HG03064 (cell line): ENCODE measurements at regions not wholly inside any gene's neighbourhood (a gene's known extent, or its start where the extent isn't known, plus 50 kb on each side); places are given as distances from the start of the nearest gene placed in this dataset.

Experiments used
- ATAC-seq: cut with Tn5 transposase; IDR thresholded peaks from one replicate; pipeline ENCODE4 v1.9.1; 2021; ENCODE audit warnings: low read depth; ENCODE audit not compliant: unreplicated experiment

- ATAC-seq = no peak
Measured at GRCh38 chr2:81163583-81163982, 859.0 kb upstream of the LRRTM1 start.

DNA sequence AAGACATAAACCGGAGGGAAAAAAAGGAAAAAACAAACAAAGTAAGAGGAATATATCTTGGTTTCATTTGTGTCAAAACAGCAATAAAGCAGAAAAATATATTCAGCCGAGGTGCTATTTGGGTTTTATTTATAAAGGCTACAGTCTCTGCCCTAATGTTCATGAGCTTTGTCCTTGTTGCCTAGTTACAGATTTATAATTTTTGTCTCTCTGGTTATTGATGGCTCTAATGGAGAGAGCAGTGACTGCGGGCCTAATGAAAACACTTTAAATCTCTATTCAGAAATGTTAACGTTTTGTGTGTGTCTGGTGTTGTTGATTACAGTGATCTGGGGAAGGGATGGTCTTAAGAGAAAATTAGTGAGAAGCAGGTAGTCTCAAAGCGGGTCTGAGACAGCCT, 854.0 kb upstream of the LRRTM1 start:
- ATAC-seq = no peak

DNA sequence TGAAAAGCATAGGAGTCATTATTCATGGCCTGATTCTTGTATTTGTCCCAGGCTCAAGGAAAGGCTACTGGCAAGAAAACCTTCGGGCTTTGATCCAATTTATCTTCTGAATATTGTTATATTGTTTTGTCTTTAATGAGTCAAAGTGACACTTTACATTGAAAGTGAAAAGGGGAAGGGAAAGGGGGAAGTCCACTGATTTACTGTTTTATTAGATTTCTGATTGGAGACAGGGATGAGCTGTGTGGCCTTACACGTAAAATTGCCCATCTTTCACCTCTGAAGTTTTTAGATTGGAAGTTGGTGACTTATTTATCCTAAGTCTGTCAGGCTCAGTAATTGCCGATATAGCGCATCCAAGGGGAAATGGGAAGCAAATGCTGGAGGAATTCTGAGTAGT, 843.8 kb upstream of the LRRTM1 start:
- no peak for ATAC-seq

GRCh38 chr2:81136296-81136695, 831.7 kb upstream of the LRRTM1 start:
- no peak for ATAC-seq

DNA sequence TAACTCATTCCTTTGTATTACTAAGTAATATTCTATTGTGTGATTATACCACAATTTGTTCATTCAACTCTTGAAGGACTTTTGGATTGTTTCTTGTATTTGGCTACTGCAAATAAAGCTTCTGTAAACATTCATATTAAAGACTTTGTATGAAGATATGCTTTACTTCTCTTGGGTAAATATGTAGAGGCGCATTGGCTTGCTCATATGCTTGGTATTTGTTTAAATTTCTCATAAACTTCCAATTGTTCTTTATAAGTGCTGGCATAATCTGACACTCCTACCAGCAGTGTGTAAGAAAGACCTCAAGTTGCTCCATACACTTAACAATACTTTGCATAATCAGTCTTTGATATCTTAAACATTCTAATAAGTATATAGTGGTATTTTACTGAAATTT, 792.8 kb upstream of the LRRTM1 start:
- no peak for ATAC-seq

DNA sequence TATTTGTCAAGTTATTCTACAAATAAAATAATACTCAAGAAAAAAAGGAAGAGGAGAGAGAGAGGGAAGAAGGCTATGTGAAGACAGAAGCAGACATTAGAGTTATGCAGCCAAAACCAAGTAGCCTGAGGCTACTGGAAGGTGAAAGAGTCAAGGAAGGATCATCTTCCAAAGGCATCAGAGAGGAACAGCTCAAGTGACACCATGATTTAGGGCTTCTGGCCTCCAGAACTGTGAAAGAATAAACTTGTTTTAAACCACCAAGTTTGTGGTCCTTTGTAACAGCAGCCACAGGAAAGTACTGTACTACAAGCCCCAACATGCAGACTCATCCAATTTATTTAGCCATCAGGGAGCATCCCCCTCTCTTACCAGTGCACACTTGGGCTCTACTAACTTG, 788.5 kb upstream of the LRRTM1 start:
- ATAC-seq = no peak

DNA sequence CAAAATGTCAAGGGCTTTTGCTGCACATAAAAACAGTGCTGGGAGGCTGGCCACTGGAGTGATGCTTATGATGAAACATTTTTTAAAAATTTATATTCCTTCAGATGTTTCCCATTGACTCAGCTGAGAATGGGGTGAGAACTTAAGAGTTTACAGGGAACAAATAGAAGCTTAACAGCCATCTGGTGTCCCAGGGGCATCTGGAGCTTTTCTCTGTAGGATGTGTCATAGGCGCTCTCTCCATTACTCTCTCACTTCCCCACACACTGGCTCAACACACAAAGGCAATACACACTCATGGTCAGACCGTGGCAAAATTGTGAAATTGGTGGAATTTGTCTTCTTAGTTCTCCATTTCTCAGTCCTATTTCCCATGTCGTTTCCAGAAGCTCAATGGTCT, 783.1 kb upstream of the LRRTM1 start:
- no peak for ATAC-seq

DNA sequence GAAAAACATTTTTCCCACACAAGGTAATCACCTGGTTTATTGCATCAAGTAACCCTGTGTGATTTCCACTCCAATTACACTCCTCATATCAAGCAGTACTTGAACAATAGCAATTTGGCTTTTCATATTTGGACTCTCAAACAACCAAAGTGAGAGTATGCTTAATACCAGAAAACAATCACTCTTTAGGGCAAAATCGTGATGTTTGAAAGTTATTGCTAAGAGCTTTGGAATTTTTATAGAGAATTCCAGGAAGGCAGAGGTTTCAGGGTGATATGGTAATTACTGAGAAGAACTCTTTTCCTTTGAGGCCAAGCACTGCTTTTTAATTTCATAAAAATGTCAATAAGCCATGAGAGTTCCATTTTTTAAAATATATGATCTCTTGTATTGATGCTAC, 779.5 kb upstream of the LRRTM1 start:
- no peak for ATAC-seq

GRCh38 chr2:81078631-81079030, 774.1 kb upstream of the LRRTM1 start:
- no peak for ATAC-seq

DNA sequence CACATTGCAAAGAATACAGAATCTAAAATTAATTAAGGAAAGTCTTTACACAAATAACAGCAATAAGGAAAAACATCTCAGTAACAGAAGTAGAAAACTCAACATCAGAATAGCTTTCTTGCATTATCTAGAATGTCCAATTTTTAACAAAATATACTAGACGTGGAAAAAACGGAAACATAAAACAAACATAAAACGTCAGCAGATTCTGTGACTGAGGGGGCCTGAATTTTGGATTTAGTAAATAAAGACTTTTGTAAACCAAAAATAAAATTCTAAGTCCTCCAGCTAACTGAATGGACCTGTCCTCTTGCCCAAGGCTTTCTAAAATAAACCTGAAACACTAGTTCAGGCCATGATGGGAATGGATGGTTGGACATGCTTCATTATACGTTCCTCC, 773.5 kb upstream of the LRRTM1 start:
- ATAC-seq = no peak

GRCh38 chr2:81077396-81077795, 772.8 kb upstream of the LRRTM1 start:
- no peak for ATAC-seq

GRCh38 chr2:81073412-81073811, 768.9 kb upstream of the LRRTM1 start:
- no peak for ATAC-seq

DNA sequence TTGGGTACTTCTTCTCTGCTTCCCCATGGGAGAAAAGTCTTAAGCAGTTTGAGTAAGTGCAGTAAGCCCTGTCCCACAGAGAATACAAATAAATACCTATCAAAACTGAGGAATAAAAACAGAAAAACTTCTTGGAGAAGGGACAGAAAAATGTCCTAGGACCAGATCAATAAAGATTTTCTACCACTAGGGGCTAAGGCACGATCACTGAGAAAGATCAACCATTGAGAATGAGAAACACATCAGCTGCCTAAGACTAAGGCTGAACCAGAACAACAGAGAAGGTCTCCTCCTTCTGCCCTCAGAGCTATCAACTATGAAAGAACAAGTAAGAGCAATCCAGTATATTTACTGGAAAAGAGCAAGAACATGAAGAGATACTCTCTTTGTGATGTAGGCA, 763.6 kb upstream of the LRRTM1 start:
- ATAC-seq = no peak

DNA sequence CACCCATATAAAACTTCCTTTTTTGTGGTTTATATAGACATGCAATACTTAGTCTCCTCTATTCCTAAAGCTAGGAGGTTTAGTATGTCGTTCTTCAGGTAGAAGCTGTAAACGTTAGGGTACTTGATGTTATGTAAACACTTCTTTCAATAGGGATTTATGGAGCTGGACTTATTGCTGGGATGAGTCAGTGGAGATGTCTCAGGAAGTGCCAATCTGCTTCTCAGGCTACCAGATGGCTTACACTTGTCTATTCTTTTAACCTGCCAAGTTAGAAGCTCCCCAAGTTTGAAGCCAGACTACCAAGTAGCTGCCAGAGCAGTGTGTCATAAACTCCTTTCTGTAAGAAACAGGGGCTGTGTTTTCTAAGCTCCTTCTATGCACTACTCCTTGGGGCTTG, 756.5 kb upstream of the LRRTM1 start:
- no peak for ATAC-seq

GRCh38 chr2:81050580-81051095, 746.1 kb upstream of the LRRTM1 start:
- ATAC-seq = no peak

- ATAC-seq = no peak
Measured at GRCh38 chr2:81043681-81044080, 739.1 kb upstream of the LRRTM1 start.

- ATAC-seq = no peak
Measured at GRCh38 chr2:81007104-81007503, 702.6 kb upstream of the LRRTM1 start.

DNA sequence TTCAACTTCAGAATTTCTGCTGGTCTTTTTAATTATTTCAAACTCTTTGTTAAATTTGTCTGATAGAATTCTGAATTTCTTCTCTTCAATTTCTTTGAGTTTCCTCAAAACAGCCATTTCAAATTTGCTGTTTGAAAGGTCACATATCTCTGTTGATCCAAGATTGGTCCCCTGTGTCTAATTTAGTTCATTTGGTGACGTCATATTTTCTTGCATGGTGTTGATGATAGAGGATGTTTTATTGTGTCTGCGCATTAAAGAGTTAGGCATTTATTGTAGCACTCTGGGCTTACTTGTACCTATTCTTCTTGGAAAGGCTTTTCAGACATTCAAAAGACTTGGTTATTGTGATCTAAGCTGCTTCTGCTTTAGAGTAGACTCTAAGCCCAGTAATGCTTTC, 698.4 kb upstream of the LRRTM1 start:
- no peak for ATAC-seq

GRCh38 chr2:80987466-80987865, 682.9 kb upstream of the LRRTM1 start:
- no peak for ATAC-seq

DNA sequence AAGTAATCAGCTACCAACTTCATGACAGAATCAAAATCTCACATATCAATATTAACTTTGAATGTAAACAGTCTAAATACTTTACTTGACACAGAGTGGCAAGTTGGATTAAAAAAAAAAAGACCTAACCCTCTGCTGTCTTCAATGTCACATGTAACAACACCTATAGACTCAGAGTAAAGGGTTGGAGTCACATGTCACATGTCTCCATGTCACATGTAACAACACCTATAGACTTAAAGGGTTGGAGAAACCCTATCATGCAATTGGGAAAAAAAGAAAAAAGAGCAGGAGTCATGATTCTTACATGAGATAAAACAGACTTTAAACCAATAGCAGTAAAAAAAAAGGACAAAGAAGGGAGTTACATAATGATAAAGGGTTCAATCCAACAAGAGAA, 665.3 kb upstream of the LRRTM1 start:
- no peak for ATAC-seq

DNA sequence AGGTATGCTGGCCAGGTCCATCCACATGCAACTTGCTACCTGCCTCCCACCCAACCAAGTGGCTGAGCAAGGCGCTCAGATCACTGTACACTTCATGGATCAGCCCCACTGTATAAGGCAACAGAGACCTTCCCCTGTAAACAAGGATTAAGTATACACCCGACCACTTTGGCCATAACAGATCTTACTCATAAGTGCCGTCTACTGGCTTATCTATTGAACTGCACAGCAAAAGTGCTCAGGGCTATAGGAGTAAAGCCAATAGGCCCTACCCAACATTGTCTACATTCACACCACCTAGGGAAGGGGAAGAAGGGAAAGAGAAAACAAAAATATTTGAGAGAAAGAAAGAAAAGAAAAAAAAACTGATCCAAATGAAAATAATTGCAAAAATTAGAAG, 663.9 kb upstream of the LRRTM1 start:
- no peak for ATAC-seq

DNA sequence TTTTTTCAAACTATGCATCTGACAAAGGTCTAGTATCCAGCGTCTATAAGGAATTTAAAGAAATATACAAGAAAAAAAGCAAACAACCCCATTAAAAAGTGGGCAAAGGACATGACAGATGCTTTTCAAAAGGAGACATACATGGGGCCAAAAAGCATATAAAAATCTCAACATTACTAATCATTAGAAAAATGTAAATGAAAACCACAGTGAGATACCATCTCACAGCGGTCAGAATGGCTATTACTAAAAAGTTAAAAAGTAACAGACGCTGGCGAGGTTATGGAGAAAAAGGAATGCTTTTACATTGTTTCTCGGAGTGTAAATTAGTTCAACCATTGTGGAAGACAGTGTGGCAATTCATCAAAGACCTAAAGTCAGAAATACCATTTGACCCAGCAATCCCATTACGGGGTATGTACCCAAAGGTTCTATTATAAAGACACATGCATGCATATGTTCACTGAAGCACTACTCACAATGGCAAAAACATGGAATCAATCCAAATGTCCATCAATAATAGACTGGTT, 643.1 kb upstream of the LRRTM1 start:
- no peak for ATAC-seq

- ATAC-seq = no peak
Measured at GRCh38 chr2:80943487-80943886, 638.9 kb upstream of the LRRTM1 start.
